ENCODE measurements at regions not wholly inside any gene's neighbourhood (a gene's known extent, or its start where the extent isn't known, plus 50 kb on each side); places are given as distances from the start of the nearest gene placed in this dataset.

DNA sequence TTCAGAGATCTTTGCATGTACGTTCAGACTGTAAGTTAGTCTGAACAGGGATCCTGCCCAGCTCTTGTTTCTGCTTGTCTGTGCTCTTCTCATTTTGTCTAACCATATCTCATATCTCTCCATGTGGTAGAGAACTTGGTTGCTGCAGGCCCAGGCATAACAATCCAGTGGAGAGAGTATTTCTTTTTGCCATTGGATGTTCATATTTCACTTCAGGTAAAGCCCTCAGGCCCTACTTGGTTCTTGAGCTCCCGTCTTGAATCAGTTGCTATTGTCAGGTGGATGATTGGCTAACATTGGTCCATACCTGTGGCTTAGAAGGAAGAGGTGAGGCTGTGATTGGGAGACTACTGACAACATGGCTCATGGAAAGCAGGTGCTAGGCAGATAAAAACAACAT, 357.7 kb upstream of the FLRT2 start:
- H3K9ac ChIP-seq (ENCODE audit: low read length) = no peak overlapping the region
- TF ChIP-seq RAD21 (conservative IDR thresholded peaks at IDR 0.05) (no peak), MXI1 (conservative IDR thresholded peaks at IDR 0.05; ENCODE audit: poor library complexity, severe bottlenecking) (no peak), SMC3 (conservative IDR thresholded peaks at IDR 0.05; ENCODE audit: poor library complexity) (no peak), POLR2AphosphoS5 (IDR thresholded peaks at IDR 0.05) (no peak), EP300 (conservative IDR thresholded peaks at IDR 0.05; ENCODE audit: poor library complexity, severe bottlenecking) (no peak), TAF1 (IDR thresholded peaks at IDR 0.05; ENCODE audit: low read depth) (no peak), EZH2 (IDR thresholded peaks at IDR 0.05; ENCODE audit: borderline replicate concordance, insufficient read depth, low read length, poor library complexity, severe bottlenecking) (no peak)
- TF ChIP-seq, protein P1, sequence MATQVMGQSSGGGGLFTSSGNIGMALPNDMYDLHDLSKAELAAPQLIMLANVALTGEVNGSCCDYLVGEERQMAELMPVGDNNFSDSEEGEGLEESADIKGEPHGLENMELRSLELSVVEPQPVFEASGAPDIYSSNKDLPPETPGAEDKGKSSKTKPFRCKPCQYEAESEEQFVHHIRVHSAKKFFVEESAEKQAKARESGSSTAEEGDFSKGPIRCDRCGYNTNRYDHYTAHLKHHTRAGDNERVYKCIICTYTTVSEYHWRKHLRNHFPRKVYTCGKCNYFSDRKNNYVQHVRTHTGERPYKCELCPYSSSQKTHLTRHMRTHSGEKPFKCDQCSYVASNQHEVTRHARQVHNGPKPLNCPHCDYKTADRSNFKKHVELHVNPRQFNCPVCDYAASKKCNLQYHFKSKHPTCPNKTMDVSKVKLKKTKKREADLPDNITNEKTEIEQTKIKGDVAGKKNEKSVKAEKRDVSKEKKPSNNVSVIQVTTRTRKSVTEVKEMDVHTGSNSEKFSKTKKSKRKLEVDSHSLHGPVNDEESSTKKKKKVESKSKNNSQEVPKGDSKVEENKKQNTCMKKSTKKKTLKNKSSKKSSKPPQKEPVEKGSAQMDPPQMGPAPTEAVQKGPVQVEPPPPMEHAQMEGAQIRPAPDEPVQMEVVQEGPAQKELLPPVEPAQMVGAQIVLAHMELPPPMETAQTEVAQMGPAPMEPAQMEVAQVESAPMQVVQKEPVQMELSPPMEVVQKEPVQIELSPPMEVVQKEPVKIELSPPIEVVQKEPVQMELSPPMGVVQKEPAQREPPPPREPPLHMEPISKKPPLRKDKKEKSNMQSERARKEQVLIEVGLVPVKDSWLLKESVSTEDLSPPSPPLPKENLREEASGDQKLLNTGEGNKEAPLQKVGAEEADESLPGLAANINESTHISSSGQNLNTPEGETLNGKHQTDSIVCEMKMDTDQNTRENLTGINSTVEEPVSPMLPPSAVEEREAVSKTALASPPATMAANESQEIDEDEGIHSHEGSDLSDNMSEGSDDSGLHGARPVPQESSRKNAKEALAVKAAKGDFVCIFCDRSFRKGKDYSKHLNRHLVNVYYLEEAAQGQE (IDR thresholded peaks at IDR 0.05; ENCODE audit: borderline replicate concordance) = no peak
- TF ChIP-seq, protein P2, sequence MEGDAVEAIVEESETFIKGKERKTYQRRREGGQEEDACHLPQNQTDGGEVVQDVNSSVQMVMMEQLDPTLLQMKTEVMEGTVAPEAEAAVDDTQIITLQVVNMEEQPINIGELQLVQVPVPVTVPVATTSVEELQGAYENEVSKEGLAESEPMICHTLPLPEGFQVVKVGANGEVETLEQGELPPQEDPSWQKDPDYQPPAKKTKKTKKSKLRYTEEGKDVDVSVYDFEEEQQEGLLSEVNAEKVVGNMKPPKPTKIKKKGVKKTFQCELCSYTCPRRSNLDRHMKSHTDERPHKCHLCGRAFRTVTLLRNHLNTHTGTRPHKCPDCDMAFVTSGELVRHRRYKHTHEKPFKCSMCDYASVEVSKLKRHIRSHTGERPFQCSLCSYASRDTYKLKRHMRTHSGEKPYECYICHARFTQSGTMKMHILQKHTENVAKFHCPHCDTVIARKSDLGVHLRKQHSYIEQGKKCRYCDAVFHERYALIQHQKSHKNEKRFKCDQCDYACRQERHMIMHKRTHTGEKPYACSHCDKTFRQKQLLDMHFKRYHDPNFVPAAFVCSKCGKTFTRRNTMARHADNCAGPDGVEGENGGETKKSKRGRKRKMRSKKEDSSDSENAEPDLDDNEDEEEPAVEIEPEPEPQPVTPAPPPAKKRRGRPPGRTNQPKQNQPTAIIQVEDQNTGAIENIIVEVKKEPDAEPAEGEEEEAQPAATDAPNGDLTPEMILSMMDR (IDR thresholded peaks at IDR 0.05; ENCODE audit: poor library complexity, severe bottlenecking) = no peak
- H3K4me2 ChIP-seq (ENCODE audit: low read length) = no peak overlapping the region
- no peaks in the 10 kb centered on the region for H4K20me1 ChIP-seq (ENCODE audit: insufficient read depth)
- H3K36me3 ChIP-seq (ENCODE audit: insufficient read depth, low read length) = no peaks in the 10 kb centered on the region
- H2AFZ ChIP-seq (ENCODE audit: low read depth, low read length) = no peak overlapping the region
- H3F3A ChIP-seq (ENCODE audit: insufficient read depth, low read length, poor library complexity, severe bottlenecking) = no peaks in the 10 kb centered on the region
- no peaks in the 10 kb centered on the region for H3K9me2 ChIP-seq (ENCODE audit: insufficient read depth, low read length)
- H3K27ac ChIP-seq (ENCODE audit: low read length) = no peak overlapping the region
- H3K4me3 ChIP-seq (ENCODE audit: low read length) = no peak overlapping the region
- H3K79me2 ChIP-seq (replicated peaks; ENCODE audit: insufficient read depth, low read length) = no peaks in the 10 kb centered on the region
- no peaks in the 10 kb centered on the region for H3K9me3 ChIP-seq (ENCODE audit: low read length)
- H3K27me3 ChIP-seq (ENCODE audit: insufficient read depth, low read depth, low read length) = no peaks in the 10 kb centered on the region

DNA sequence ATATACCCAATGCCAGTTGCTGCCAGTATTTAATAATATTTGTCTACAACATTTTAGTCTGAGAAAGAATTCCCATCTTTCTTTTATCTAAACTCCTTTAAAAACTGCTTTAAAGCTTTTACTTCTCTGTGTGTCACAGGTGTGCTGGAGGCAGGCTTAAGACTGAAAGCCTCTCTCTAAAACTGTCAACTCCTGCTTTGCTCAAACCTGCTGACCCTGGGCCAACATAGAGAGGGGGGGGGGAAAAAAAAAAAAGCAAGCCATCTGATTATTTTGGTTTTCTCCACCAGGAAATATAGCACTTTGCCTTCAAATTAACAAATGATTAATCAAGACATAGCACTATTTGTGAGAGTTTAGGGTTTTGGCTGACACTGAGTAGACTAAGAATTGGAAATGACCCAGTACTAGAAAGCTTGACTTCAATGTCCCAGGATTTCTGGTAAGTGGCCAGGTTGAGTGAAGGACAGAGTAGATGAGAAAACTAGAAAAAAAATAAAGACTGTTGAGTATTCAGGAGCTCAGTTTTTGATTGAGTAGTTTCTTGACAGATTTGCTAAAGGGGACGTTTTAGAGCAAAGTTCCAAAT, 357.0 kb upstream of the FLRT2 start:
- no peaks in the 10 kb centered on the region for H3F3A ChIP-seq (ENCODE audit: insufficient read depth, low read length, poor library complexity, severe bottlenecking)
- H3K9ac ChIP-seq (ENCODE audit: low read length) = no peak overlapping the region
- no peak overlapping the region for H3K4me3 ChIP-seq (ENCODE audit: low read length)
- no peaks in the 10 kb centered on the region for H3K27me3 ChIP-seq (ENCODE audit: insufficient read depth, low read depth, low read length)
- H3K79me2 ChIP-seq (replicated peaks; ENCODE audit: insufficient read depth, low read length) = no peaks in the 10 kb centered on the region
- H4K20me1 ChIP-seq (ENCODE audit: insufficient read depth) = no peaks in the 10 kb centered on the region
- TF ChIP-seq TAF1 (IDR thresholded peaks at IDR 0.05; ENCODE audit: low read depth) (no peak), EZH2 (IDR thresholded peaks at IDR 0.05; ENCODE audit: borderline replicate concordance, insufficient read depth, low read length, poor library complexity, severe bottlenecking) (no peak), EP300 (conservative IDR thresholded peaks at IDR 0.05; ENCODE audit: poor library complexity, severe bottlenecking) (no peak), SMC3 (conservative IDR thresholded peaks at IDR 0.05; ENCODE audit: poor library complexity) (no peak), RAD21 (conservative IDR thresholded peaks at IDR 0.05) (no peak)
- TF ChIP-seq, protein P1 (IDR thresholded peaks at IDR 0.05; ENCODE audit: borderline replicate concordance) = no peak
- H3K36me3 ChIP-seq (ENCODE audit: insufficient read depth, low read length) = no peaks in the 10 kb centered on the region
- no peaks in the 10 kb centered on the region for H3K9me2 ChIP-seq (ENCODE audit: insufficient read depth, low read length)
- H2AFZ ChIP-seq (ENCODE audit: low read depth, low read length) = no peak overlapping the region
- no peak overlapping the region for H3K27ac ChIP-seq (ENCODE audit: low read length)
- H3K4me2 ChIP-seq (ENCODE audit: low read length) = no peak overlapping the region
- no peaks in the 10 kb centered on the region for H3K9me3 ChIP-seq (ENCODE audit: low read length)
